HAP-1 (cell line): ENCODE measurements at regions not wholly inside any gene's neighbourhood (a gene's known extent, or its start where the extent isn't known, plus 50 kb on each side); places are given as distances from the start of the nearest gene placed in this dataset.
A peak's percentile ranks its signal among the peaks of the same experiment; 100 is the strongest.

ENCODE experiments used
- DNase-seq, 2 experiments: peaks; one replicate each; pipeline ENCODE4 v3.0.0-alpha.2; 2016 to 2020; ENCODE audit warnings: low spot score in 2 of 2
- H3K27me3 ChIP-seq: fragments of 250-450 bp; sonication (Bioruptor Pico); 2 replicates; pipeline ENCODE4 v1.5.1; 2020; ENCODE audit warnings: low read depth, mild to moderate bottlenecking, moderate library complexity
- H3K36me3 ChIP-seq: fragments of 250-450 bp; sonication (Bioruptor Pico); replicated peaks from 2 replicates; pipeline ENCODE4 v1.5.1; 2020; ENCODE audit warnings: mild to moderate bottlenecking
- H3K4me1 ChIP-seq: fragments of 250-450 bp; sonication (Bioruptor Pico); 2 replicates; pipeline ENCODE4 v1.5.1; 2020; ENCODE audit warnings: mild to moderate bottlenecking
- H3K4me3 ChIP-seq: fragments of 250-450 bp; sonication (Bioruptor Pico); 2 replicates; pipeline ENCODE4 v1.5.1; 2020; ENCODE audit warnings: mild to moderate bottlenecking, moderate library complexity
- H3K9me3 ChIP-seq: fragments of 250-450 bp; sonication (Bioruptor Pico); 2 replicates; pipeline ENCODE4 v1.5.1; 2020; ENCODE audit warnings: mild to moderate bottlenecking, moderate library complexity
- in situ Hi-C: fragments of 300-500 bp; cut with MboI; formaldehyde crosslinking; loops from 3 replicates; pipeline ENCODE4 v1.14.3; 2020; ENCODE audit warnings: low sequenced_read_pairs, inconsistent platforms, mixed read lengths

- Histone ChIP-seq H3K9me3 (no peaks in the 10 kb centered on the region), H3K36me3 (no peaks in the 10 kb centered on the region), H3K27me3 (no peaks in the 10 kb centered on the region), H3K4me1 (no peaks in the 10 kb centered on the region), H3K4me3 (no peak overlapping the region)
- in situ Hi-C loops, result no loop called here
- no peak for DNase-seq
Observed at GRCh38 chr9:106701611-106702010, 161.4 kb upstream of the ZNF462 start.

- Histone ChIP-seq H3K27me3 (no peaks in the 10 kb centered on the region), H3K36me3 (no peaks in the 10 kb centered on the region), H3K4me3 (no peak overlapping the region), H3K4me1 (no peaks in the 10 kb centered on the region), H3K9me3 (no peaks in the 10 kb centered on the region)
- in situ Hi-C loops, result no loop called here
- DNase-seq, result no peak
Observed at GRCh38 chr9:106704056-106704615, 158.8 kb upstream of the ZNF462 start.

GRCh38 chr9:106707291-106707690 is 155.7 kb upstream of the ZNF462 start:
- H3K4me3 ChIP-seq, result no peak overlapping the region
- H3K9me3 ChIP-seq, result no peaks in the 10 kb centered on the region
- no peaks in the 10 kb centered on the region for H3K4me1 ChIP-seq
- no peaks in the 10 kb centered on the region for H3K36me3 ChIP-seq
- DNase-seq, result no peak
- no peaks in the 10 kb centered on the region for H3K27me3 ChIP-seq
- in situ Hi-C loops, result no loop called here

- DNase-seq, result no peak
- no peaks in the 10 kb centered on the region for H3K27me3 ChIP-seq
- H3K4me3 ChIP-seq, result no peak overlapping the region
- no peaks in the 10 kb centered on the region for H3K36me3 ChIP-seq
- in situ Hi-C loops, result no loop called here
- H3K9me3 ChIP-seq, result no peaks in the 10 kb centered on the region
- no peaks in the 10 kb centered on the region for H3K4me1 ChIP-seq
Observed at GRCh38 chr9:106707738-106708474, 155.1 kb upstream of the ZNF462 start.

- DNase-seq, result no peak
- Histone ChIP-seq H3K36me3 (no peaks in the 10 kb centered on the region), H3K4me1 (no peaks in the 10 kb centered on the region), H3K27me3 (no peaks in the 10 kb centered on the region), H3K4me3 (no peak overlapping the region), H3K9me3 (no peaks in the 10 kb centered on the region)
- in situ Hi-C loops, result no loop called here
Observed at GRCh38 chr9:106708475-106709146, 154.4 kb upstream of the ZNF462 start.

- in situ Hi-C loops, result no loop called here
- H3K4me1 ChIP-seq, result no peaks in the 10 kb centered on the region
- no peaks in the 10 kb centered on the region for H3K27me3 ChIP-seq
- no peak overlapping the region for H3K4me3 ChIP-seq
- H3K9me3 ChIP-seq, result no peaks in the 10 kb centered on the region
- no peak for DNase-seq
- H3K36me3 ChIP-seq, result no peaks in the 10 kb centered on the region
Observed at GRCh38 chr9:106712279-106712678, 150.7 kb upstream of the ZNF462 start.

GRCh38 chr9:106713206-106713605 is 149.8 kb upstream of the ZNF462 start:
- Histone ChIP-seq H3K4me3 (no peak overlapping the region), H3K27me3 (no peaks in the 10 kb centered on the region), H3K4me1 (no peaks in the 10 kb centered on the region), H3K9me3 (no peaks in the 10 kb centered on the region), H3K36me3 (no peaks in the 10 kb centered on the region)
- DNase-seq, result no peak
- in situ Hi-C loops, result no loop called here

GRCh38 chr9:106716820-106717219 is 146.1 kb upstream of the ZNF462 start:
- in situ Hi-C loops, result no loop called here
- H3K4me3 ChIP-seq, result no peak overlapping the region
- no peaks in the 10 kb centered on the region for H3K9me3 ChIP-seq
- no peak for DNase-seq
- no peaks in the 10 kb centered on the region for H3K36me3 ChIP-seq
- H3K4me1 ChIP-seq, result peaks cover 6% of the 10 kb centered on the region
- no peaks in the 10 kb centered on the region for H3K27me3 ChIP-seq

GRCh38 chr9:106717686-106718085 is 145.3 kb upstream of the ZNF462 start:
- Histone ChIP-seq H3K36me3 (no peaks in the 10 kb centered on the region), H3K27me3 (no peaks in the 10 kb centered on the region), H3K4me1 (peaks cover 9% of the 10 kb centered on the region), H3K9me3 (no peaks in the 10 kb centered on the region), H3K4me3 (no peak overlapping the region)
- in situ Hi-C loops, result no loop called here
- DNase-seq, result no peak

- Histone ChIP-seq H3K36me3 (no peaks in the 10 kb centered on the region), H3K9me3 (no peaks in the 10 kb centered on the region), H3K27me3 (no peaks in the 10 kb centered on the region), H3K4me3 (no peak overlapping the region), H3K4me1 (peaks cover 11% of the 10 kb centered on the region)
- in situ Hi-C loops, result no loop called here
- DNase-seq, result no peak
Observed at GRCh38 chr9:106718936-106719335, 144.0 kb upstream of the ZNF462 start.

- H3K9me3 ChIP-seq, result no peaks in the 10 kb centered on the region
- H3K27me3 ChIP-seq, result no peaks in the 10 kb centered on the region
- peak; percentile 69 to 98 for DNase-seq
- no peak overlapping the region for H3K4me3 ChIP-seq
- in situ Hi-C loops, result no loop called here
- no peaks in the 10 kb centered on the region for H3K36me3 ChIP-seq
- H3K4me1 ChIP-seq, result peaks cover 11% of the 10 kb centered on the region
Observed at GRCh38 chr9:106722051-106722753, 140.8 kb upstream of the ZNF462 start.

- Histone ChIP-seq H3K4me1 (peaks cover 11% of the 10 kb centered on the region), H3K9me3 (no peaks in the 10 kb centered on the region), H3K36me3 (no peaks in the 10 kb centered on the region), H3K27me3 (no peaks in the 10 kb centered on the region), H3K4me3 (no peak overlapping the region)
- no peak for DNase-seq
- in situ Hi-C loops, result no loop called here
Observed at GRCh38 chr9:106723926-106724325, 139.0 kb upstream of the ZNF462 start.

- H3K36me3 ChIP-seq, result no peaks in the 10 kb centered on the region
- no peak overlapping the region for H3K4me3 ChIP-seq
- DNase-seq, result no peak
- H3K27me3 ChIP-seq, result no peaks in the 10 kb centered on the region
- no peaks in the 10 kb centered on the region for H3K9me3 ChIP-seq
- peaks cover 11% of the 10 kb centered on the region for H3K4me1 ChIP-seq
- in situ Hi-C loops, result no loop called here
Observed at GRCh38 chr9:106724566-106724965, 138.4 kb upstream of the ZNF462 start.
